Astrocyte of the spinal cord (primary cell): ENCODE measurements at regions not wholly inside any gene's neighbourhood (a gene's known extent, or its start where the extent isn't known, plus 50 kb on each side); places are given as distances from the start of the nearest gene placed in this dataset.
A peak's percentile ranks its signal among the peaks of the same experiment; 100 is the strongest.
"Not testable (repeated sequence)": the region's sequence is repeated elsewhere in the genome, so short reads cannot be mapped to it uniquely, and the experiment has no call there.

Experiments used
- DNase-seq: peaks from one replicate; pipeline ENCODE4 v3.0.0; 2011; ENCODE audit warnings: low read depth, low spot score
- H3K4me3 ChIP-seq: 2 replicates; pipeline ENCODE4 v1.5.1; 2011; ENCODE audit warnings: low read depth, mild to moderate bottlenecking, low read length, moderate library complexity
- in situ Hi-C: cut with HindIII; loops from 2 replicates; pipeline ENCODE4 v1.10.0; 2017; ENCODE audit warnings: low sequenced_read_pairs
- TF ChIP-seq, protein P1 (sequence below): IDR thresholded peaks from 2 replicates; pipeline ENCODE4 v1.5.1; 2012; ENCODE audit warnings: low read depth, mild to moderate bottlenecking, low read length, inconsistent platforms

DNA sequence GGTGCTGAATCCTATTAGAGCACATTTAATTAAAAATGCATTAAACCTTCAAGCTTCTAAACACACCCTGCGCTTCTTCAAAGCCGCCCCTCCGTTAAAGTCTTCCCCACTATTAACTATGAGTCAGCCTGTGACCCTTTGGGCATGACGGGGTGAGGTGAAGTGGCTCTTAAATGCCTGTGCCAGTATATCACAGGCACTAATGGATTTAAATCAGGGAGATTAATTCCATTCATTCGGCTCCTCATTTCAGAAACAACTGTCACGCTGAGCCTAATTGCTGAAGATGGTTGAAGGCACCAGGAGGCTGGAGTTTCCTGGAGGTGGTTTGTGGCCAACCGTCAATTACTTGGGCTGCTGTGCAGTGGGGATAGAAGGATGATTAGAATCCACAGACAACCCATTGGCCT lies 192.6 kb upstream of the MSX2 start:
- no peak for DNase-seq
- TF ChIP-seq, protein P1, sequence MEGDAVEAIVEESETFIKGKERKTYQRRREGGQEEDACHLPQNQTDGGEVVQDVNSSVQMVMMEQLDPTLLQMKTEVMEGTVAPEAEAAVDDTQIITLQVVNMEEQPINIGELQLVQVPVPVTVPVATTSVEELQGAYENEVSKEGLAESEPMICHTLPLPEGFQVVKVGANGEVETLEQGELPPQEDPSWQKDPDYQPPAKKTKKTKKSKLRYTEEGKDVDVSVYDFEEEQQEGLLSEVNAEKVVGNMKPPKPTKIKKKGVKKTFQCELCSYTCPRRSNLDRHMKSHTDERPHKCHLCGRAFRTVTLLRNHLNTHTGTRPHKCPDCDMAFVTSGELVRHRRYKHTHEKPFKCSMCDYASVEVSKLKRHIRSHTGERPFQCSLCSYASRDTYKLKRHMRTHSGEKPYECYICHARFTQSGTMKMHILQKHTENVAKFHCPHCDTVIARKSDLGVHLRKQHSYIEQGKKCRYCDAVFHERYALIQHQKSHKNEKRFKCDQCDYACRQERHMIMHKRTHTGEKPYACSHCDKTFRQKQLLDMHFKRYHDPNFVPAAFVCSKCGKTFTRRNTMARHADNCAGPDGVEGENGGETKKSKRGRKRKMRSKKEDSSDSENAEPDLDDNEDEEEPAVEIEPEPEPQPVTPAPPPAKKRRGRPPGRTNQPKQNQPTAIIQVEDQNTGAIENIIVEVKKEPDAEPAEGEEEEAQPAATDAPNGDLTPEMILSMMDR: no peak
- H3K4me3 ChIP-seq: no peak overlapping the region
- in situ Hi-C loops: no loop called here

DNA sequence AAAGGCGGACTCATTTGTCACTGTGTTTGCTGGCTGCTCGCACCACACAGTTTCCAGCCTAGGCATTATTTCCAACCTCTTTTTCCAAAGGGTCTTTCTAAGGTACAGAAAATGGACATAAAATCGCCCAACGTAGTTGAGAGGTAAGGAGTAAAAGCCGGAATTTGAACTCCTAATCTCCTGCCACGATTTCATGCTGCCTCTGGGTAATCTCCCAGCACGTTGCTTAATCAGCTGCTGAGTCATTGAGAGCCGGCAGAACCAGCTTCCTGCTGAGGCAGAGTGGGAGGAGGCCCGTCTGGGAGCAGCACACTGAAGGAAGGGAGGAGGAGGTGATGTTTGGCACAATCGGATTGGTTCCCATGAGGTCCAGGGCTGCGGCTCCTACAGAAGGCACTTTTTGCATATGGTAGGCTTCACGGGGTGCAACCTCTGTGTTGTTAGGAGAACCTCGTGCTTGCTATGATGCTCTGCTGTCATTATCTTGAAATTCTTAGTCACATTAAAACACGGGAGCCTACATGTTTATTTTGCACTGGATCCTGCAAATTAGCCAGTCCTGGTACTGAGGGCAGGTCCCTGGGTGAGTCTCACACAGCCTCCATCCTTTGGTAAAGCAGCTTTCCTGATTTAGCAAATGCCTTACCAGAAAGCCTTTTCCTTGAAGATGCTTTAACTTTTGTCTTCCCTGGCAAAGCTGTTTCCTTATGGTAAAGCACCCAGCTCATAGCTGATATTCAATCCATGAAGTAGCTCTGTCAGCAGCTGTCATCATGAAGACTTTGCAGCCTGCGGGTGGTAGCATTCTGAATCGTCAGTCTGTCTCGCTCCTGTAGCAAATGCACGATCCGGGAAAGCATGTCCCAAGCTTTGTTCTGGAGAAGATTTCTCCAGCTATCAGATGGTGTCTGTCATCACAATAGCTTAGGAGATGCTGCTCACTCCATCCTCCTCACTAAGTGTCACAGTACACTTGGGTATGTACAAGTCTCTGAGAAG lies 191.6 kb upstream of the MSX2 start:
- H3K4me3 ChIP-seq: no peak overlapping the region
- TF ChIP-seq, protein P1: no peak
- in situ Hi-C loops: no loop called here
- peak; percentile 93 for DNase-seq

DNA sequence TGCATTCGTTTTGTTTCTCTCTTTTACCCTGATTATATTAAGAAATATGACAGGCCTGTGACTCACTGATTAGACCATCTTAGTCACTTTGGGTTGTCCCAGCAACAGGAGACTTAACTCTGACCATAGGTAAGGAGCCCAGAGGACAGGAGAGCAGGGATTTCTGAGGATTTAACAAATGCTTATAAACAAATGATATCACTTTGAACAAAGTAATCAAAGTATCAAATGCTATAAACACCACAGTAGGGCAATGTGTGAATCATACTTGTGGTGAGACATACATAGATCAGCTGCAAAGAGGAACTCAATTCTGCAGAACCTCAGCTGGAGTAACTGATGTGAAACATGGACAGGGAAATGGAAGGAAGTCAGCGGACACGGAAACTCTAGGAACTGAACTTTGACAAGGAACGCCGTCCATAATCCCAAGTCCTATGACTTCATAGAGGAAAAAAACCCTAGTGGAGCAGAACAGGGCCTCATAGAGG lies 190.6 kb upstream of the MSX2 start:
- TF ChIP-seq, protein P1: no peak
- DNase-seq: peak; percentile 87
- in situ Hi-C loops: no loop called here
- no peak overlapping the region for H3K4me3 ChIP-seq

DNA sequence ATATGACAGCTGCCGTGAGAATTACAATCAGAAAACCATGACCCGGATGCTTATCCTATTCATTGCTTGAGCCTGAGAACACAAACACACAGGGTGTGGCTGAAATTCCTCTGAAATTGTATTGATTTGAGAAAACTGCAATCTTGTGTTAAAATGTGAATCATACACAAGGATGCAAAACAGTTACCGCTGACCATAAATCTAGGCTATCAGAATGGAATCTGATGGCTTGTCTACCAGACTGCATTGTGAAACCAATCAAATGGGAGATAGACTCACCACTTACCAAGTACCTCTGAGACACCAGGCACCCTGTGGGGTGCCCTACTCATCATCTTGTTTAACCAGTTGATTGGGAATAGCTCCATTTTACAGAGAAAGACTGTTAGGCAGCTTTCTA lies 188.7 kb upstream of the MSX2 start:
- DNase-seq: peak; percentile 26
- TF ChIP-seq, protein P1: no peak
- in situ Hi-C loops: no loop called here
- no peak overlapping the region for H3K4me3 ChIP-seq

DNA sequence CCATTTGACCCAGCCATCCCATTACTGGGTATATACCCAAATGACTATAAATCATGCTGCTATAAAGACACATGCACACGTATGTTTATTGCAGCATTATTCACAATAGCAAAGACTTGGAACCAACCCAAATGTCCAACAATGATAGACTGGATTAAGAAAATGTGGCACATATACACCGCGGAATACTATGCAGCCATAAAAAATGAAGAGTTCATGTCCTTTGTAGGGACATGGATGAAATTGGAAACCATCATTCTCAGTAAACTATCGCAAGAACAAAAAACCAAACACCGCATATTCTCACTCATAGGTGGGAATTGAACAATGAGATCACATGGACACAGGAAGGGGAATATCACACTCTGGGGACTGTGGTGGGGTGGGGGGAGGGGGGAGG lies 184.6 kb upstream of the MSX2 start:
- DNase-seq, H3K4me3 ChIP-seq, in situ Hi-C loops: not testable (repeated sequence)

DNA sequence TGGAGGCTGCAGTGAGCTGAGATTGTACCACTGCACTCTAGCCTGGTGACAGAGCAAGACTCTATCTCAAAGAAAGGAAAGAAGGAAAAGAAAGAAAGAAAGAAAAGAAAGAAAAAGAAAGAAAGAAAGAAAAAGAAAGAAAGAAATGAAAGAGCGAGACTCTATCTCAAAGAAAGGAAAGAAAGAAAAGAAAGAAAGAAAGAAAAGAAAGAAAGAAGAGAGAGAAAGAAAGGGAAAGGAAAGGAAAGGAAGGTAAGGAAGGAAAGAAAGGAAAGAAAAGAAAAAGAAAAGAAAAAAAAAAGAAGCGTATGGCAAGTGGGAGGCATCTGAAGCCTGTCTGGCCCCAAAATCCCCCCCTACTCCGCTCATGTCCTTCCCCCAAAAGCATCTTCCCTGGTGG lies 182.3 kb upstream of the MSX2 start:
- H3K4me3 ChIP-seq: no peak overlapping the region
- TF ChIP-seq, protein P1: no peak
- no peak for DNase-seq
- in situ Hi-C loops: no loop called here

DNA sequence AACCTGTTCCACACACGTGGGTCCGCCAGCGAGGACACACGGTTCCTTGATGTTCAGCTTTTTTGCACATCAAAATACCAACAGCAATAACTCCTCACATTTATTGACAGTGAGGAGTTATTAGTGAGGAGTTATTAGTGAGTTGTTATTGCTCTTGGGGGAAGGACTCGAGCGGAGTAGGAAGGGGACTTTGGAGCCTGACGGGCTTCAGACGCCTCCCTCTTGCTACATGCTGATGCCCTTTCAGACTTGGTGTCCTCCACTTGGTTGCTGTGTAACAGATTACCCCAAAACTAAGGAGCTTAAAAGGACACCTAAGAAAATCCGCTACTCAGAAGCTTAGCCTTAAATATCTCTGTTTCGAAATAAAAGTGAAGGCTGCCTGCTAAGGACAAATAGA lies 181.9 kb upstream of the MSX2 start:
- TF ChIP-seq, protein P1: no peak

More for the DNA sequence above, 181.9 kb upstream of the MSX2 start:
- DNase-seq: no peak
- H3K4me3 ChIP-seq: no peak overlapping the region
- in situ Hi-C loops: no loop called here
